Neural progenitor cell (in vitro differentiated cells): ENCODE measurements at regions not wholly inside any gene's neighbourhood (a gene's known extent, or its start where the extent isn't known, plus 50 kb on each side); places are given as distances from the start of the nearest gene placed in this dataset.
A peak's percentile ranks its signal among the peaks of the same experiment; 100 is the strongest.

Experiments used
- DNase-seq: peaks from one replicate; pipeline ENCODE4 v3.0.0-alpha.2; 2016; ENCODE audit warnings: low spot score
- H2AFZ ChIP-seq: fragments of 200-600 bp; sonication (generic); replicated peaks from 2 replicates; pipeline ENCODE4 v1.6.1; 2016; ENCODE audit warnings: antibody characterized with exemption
- H3F3A ChIP-seq: fragments of 200-600 bp; sonication (generic); 2 replicates; pipeline ENCODE4 v1.6.1; 2016; ENCODE audit warnings: antibody characterized with exemption, low read depth
- H3K27ac ChIP-seq: fragments of 200-600 bp; sonication (generic); 2 replicates; pipeline ENCODE4 v1.5.1; 2016; ENCODE audit warnings: mild to moderate bottlenecking
- H3K27me3 ChIP-seq: fragments of 200-600 bp; sonication (generic); 2 replicates; pipeline ENCODE4 v1.6.1; 2016; ENCODE audit warnings: mild to moderate bottlenecking, moderate library complexity
- H3K36me3 ChIP-seq: fragments of 200-600 bp; sonication (generic); 2 replicates; pipeline ENCODE4 v1.5.1; 2016
- H3K4me1 ChIP-seq: fragments of 200-600 bp; sonication (generic); 2 replicates; pipeline ENCODE4 v1.6.1; 2016; ENCODE audit warnings: mixed run types
- H3K4me2 ChIP-seq: fragments of 200-600 bp; sonication (generic); 2 replicates; pipeline ENCODE4 v1.6.1; 2016
- H3K4me3 ChIP-seq: fragments of 200-600 bp; sonication (generic); 2 replicates; pipeline ENCODE4 v1.5.1; 2016
- H3K79me2 ChIP-seq: fragments of 200-600 bp; sonication (generic); 2 replicates; pipeline ENCODE4 v1.6.1; 2016; ENCODE audit warnings: low read depth
- H3K9ac ChIP-seq: fragments of 200-600 bp; sonication (generic); 2 replicates; pipeline ENCODE4 v1.6.1; 2016
- H3K9me3 ChIP-seq: fragments of 200-600 bp; sonication (generic); 2 replicates; pipeline ENCODE4 v1.5.1; 2016; ENCODE audit warnings: low read depth
- H4K20me1 ChIP-seq: fragments of 200-600 bp; sonication (generic); 2 replicates; pipeline ENCODE4 v1.6.1; 2016; ENCODE audit warnings: low read depth
- H3K27ac Mint-ChIP-seq: 3 replicates; pipeline ENCODE4 v1.8.0; 2021; ENCODE audit warnings: mixed read lengths
- H3K27me3 Mint-ChIP-seq: 2 replicates; pipeline ENCODE4 v1.8.0; 2022; ENCODE audit warnings: low read depth, mild to moderate bottlenecking, inconsistent platforms, moderate library complexity, mixed read lengths; ENCODE audit not compliant: insufficient read depth
- H3K36me3 Mint-ChIP-seq: 3 replicates; pipeline ENCODE4 v1.8.0; 2021; ENCODE audit warnings: mixed read lengths
- H3K4me1 Mint-ChIP-seq: 3 replicates; pipeline ENCODE4 v1.8.0; 2021; ENCODE audit warnings: mixed read lengths
- H3K4me3 Mint-ChIP-seq: 3 replicates; pipeline ENCODE4 v1.8.0; 2021; ENCODE audit warnings: mild to moderate bottlenecking, moderate library complexity, mixed read lengths
- H3K9me3 Mint-ChIP-seq: 3 replicates; pipeline ENCODE4 v1.8.0; 2020; ENCODE audit warnings: mixed read lengths
- EZH2 ChIP-seq: fragments of 200-600 bp; sonication (generic); IDR thresholded peaks from 2 replicates; pipeline ENCODE4 v1.6.1; 2017; ENCODE audit warnings: antibody characterized with exemption, mild to moderate bottlenecking, moderate library complexity
- EZH2phosphoT487 ChIP-seq: fragments of 200-600 bp; sonication (generic); IDR thresholded peaks from 2 replicates; pipeline ENCODE4 v1.6.1; 2017; ENCODE audit warnings: antibody characterized with exemption
- TF ChIP-seq, protein P1 (sequence below): fragments of 200-600 bp; sonication (generic); IDR thresholded peaks from 2 replicates; pipeline ENCODE4 v1.5.1; 2017; ENCODE audit warnings: antibody characterized with exemption, mild to moderate bottlenecking

DNA sequence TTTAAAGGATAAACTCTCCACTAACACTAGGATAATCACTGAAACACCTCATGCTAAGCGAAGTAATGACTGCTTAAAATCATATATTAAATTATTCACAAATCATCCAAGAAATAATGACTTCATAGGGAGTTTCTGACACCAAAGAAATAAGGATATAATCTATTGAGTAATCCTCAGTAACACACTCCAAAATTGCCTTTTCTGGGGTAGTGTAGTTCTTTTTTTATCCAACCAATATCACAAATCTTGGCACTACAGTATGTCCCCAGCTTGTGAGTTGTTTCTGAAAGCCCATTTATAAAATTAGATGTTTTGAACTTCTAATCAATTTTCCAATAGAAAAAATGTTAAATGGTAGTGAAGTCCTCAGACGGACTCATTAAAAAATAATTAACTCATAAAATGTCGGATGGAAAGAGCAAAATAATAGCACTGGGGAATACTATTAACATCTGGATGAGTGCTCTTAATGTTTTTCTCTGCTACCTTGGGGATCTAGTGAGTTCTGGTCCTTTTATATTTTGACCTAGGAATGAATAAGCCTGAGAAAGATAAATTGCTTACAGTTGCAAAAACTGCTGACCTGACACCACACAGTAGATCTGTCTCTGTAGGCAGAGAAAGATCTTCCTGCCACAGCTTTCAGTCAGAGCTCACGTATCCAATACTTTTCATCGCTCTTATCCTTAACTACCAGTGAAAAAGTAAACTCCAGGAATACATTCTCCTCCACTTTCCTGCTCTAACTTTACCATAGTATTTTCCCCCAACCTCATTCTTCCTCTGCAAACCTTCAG, 618.5 kb upstream of the ANKRD30A start:
- no peaks in the 10 kb centered on the region for H3K36me3 Mint-ChIP-seq
- H3K36me3 ChIP-seq, result no peaks in the 10 kb centered on the region
- no peak overlapping the region for H3K4me3 ChIP-seq
- no peak overlapping the region for H3K4me2 ChIP-seq
- peak overlapping the region; percentile 55 for H2AFZ ChIP-seq
- no peaks in the 10 kb centered on the region for H3K4me1 ChIP-seq
- no peaks in the 10 kb centered on the region for H4K20me1 ChIP-seq
- H3K79me2 ChIP-seq, result no peaks in the 10 kb centered on the region
- no peak for DNase-seq
- no peak overlapping the region for H3K27ac Mint-ChIP-seq
- H3K4me3 Mint-ChIP-seq, result no peak overlapping the region
- H3K9me3 Mint-ChIP-seq, result no peaks in the 10 kb centered on the region
- no peak overlapping the region for H3K27ac ChIP-seq
- H3K27me3 ChIP-seq, result no peaks in the 10 kb centered on the region
- H3K9me3 ChIP-seq, result no peaks in the 10 kb centered on the region
- no peaks in the 10 kb centered on the region for H3F3A ChIP-seq
- H3K27me3 Mint-ChIP-seq, result peaks cover 2% of the 10 kb centered on the region
- TF ChIP-seq EZH2 (no peak), EZH2phosphoT487 (no peak)
- no peaks in the 10 kb centered on the region for H3K4me1 Mint-ChIP-seq
- no peak overlapping the region for H3K9ac ChIP-seq

DNA sequence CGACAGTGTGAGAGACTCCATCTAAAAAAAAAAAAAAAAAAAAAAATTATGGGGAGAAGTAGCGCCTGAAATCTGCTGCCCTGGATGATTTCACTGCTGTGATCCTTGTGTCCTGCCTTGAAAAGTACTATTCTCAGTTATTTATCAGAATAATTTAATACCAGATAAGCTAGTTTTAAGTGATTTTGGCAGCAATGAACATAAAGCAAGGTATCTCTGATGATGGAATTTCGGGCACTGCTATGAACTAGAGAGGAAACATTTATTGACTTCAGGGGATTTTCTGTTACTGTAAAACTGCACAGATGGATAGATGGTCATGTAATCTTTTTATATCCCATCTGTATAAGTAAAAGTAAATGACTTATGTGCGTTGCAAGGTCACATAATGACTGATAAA, 619.1 kb upstream of the ANKRD30A start:
- Histone ChIP-seq H3K9ac (no peak overlapping the region), H3K4me2 (no peak overlapping the region), H3K79me2 (no peaks in the 10 kb centered on the region), H2AFZ (no peak overlapping the region), H3K9me3 (no peaks in the 10 kb centered on the region), H3K4me3 (no peak overlapping the region), H3K27ac (no peak overlapping the region), H3K27me3 (no peaks in the 10 kb centered on the region), H3K36me3 (no peaks in the 10 kb centered on the region), H3K4me1 (no peaks in the 10 kb centered on the region), H4K20me1 (no peaks in the 10 kb centered on the region), H3F3A (no peaks in the 10 kb centered on the region)
- TF ChIP-seq EZH2 (no peak), EZH2phosphoT487 (no peak)
- TF ChIP-seq, protein P1, sequence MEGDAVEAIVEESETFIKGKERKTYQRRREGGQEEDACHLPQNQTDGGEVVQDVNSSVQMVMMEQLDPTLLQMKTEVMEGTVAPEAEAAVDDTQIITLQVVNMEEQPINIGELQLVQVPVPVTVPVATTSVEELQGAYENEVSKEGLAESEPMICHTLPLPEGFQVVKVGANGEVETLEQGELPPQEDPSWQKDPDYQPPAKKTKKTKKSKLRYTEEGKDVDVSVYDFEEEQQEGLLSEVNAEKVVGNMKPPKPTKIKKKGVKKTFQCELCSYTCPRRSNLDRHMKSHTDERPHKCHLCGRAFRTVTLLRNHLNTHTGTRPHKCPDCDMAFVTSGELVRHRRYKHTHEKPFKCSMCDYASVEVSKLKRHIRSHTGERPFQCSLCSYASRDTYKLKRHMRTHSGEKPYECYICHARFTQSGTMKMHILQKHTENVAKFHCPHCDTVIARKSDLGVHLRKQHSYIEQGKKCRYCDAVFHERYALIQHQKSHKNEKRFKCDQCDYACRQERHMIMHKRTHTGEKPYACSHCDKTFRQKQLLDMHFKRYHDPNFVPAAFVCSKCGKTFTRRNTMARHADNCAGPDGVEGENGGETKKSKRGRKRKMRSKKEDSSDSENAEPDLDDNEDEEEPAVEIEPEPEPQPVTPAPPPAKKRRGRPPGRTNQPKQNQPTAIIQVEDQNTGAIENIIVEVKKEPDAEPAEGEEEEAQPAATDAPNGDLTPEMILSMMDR, result no peak
- Mint-ChIP-seq H3K9me3 (no peaks in the 10 kb centered on the region), H3K27me3 (peaks cover 2% of the 10 kb centered on the region), H3K4me1 (no peaks in the 10 kb centered on the region), H3K4me3 (no peak overlapping the region), H3K36me3 (no peaks in the 10 kb centered on the region), H3K27ac (no peak overlapping the region)
- no peak for DNase-seq

DNA sequence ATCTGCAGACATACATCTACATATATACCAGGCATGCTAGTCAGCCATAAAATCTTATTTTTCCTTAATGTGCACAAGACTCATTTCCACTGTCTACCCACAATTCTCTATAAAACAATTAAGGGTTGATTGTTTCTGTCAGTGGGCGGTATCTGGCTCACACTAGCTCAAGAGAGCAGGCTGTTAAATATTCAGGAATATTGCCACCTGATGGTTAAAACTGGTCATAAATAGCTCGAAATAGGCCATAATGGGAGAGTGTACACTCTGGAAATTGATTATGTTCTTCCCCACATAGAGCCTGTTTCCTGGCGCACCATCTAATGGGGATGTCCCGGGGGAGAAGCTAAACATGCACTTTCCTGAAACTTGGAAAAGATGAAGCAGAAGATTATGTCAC, 620.6 kb upstream of the ANKRD30A start:
- H4K20me1 ChIP-seq, result no peaks in the 10 kb centered on the region
- no peaks in the 10 kb centered on the region for H3K4me1 ChIP-seq
- no peak overlapping the region for H3K4me3 Mint-ChIP-seq
- H3K27ac Mint-ChIP-seq, result no peak overlapping the region
- H3K36me3 ChIP-seq, result no peaks in the 10 kb centered on the region
- H3K27ac ChIP-seq, result no peak overlapping the region
- no peak overlapping the region for H3K4me2 ChIP-seq
- no peaks in the 10 kb centered on the region for H3K27me3 ChIP-seq
- peaks cover 2% of the 10 kb centered on the region for H3K27me3 Mint-ChIP-seq
- H2AFZ ChIP-seq, result no peak overlapping the region
- DNase-seq, result no peak
- no peaks in the 10 kb centered on the region for H3K9me3 Mint-ChIP-seq
- H3K4me3 ChIP-seq, result no peak overlapping the region
- no peaks in the 10 kb centered on the region for H3K4me1 Mint-ChIP-seq
- TF ChIP-seq EZH2 (no peak), EZH2phosphoT487 (no peak)
- TF ChIP-seq, protein P1, result no peak
- no peaks in the 10 kb centered on the region for H3K9me3 ChIP-seq
- H3F3A ChIP-seq, result no peaks in the 10 kb centered on the region
- H3K79me2 ChIP-seq, result no peaks in the 10 kb centered on the region
- no peak overlapping the region for H3K9ac ChIP-seq
- H3K36me3 Mint-ChIP-seq, result no peaks in the 10 kb centered on the region

DNA sequence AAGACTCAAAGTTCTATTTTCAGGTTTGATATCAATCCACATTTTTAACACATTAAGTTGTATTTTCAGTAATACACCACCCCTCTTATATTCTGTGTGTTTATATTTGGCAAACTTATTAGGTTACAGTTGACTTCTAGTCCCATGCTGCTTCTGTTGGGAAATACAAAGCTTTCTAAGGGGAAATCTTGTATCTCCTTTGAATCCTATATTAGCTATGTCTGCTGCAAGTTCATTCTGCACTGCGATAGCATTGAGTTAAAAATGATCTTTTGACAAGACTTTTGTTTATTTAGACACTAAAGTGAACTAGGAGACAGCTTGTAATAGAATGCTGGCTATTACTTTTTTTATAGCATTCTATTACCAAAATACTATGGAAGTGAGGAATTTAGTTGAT, 625.1 kb upstream of the ANKRD30A start:
- Histone ChIP-seq H3K79me2 (no peaks in the 10 kb centered on the region), H2AFZ (no peak overlapping the region), H3K4me3 (no peak overlapping the region), H3K4me1 (no peaks in the 10 kb centered on the region), H3K9ac (no peak overlapping the region), H3K9me3 (no peaks in the 10 kb centered on the region), H3K27ac (no peak overlapping the region), H3K27me3 (no peaks in the 10 kb centered on the region), H3K4me2 (no peak overlapping the region), H3F3A (no peaks in the 10 kb centered on the region), H3K36me3 (no peaks in the 10 kb centered on the region), H4K20me1 (no peaks in the 10 kb centered on the region)
- no peak for DNase-seq
- TF ChIP-seq EZH2phosphoT487 (no peak), EZH2 (no peak)
- TF ChIP-seq, protein P1, result no peak
- Mint-ChIP-seq H3K36me3 (no peaks in the 10 kb centered on the region), H3K4me1 (peaks cover 2% of the 10 kb centered on the region), H3K4me3 (no peak overlapping the region), H3K27ac (no peak overlapping the region), H3K9me3 (no peaks in the 10 kb centered on the region), H3K27me3 (peaks cover 2% of the 10 kb centered on the region)
